CD4-positive, alpha-beta T cell treated with Interleukin-2 at 100 ng/mL for 4 hours (primary cell): ENCODE measurements at regions not wholly inside any gene's neighbourhood (a gene's known extent, or its start where the extent isn't known, plus 50 kb on each side); places are given as distances from the start of the nearest gene placed in this dataset.
"Not testable (repeated sequence)": the region's sequence is repeated elsewhere in the genome, so short reads cannot be mapped to it uniquely, and the experiment has no call there.

Source experiments
- DNase-seq: peaks from one replicate; pipeline ENCODE4 v3.0.0-alpha.2; 2020; ENCODE audit warnings: low spot score

GRCh38 chrX:10676235-10676957 lies 56.0 kb upstream of the MID1 start:
- DNase-seq: no peak

- DNase-seq: no peak
These were observed 57.1 kb upstream of the MID1 start for GRCh38 chrX:10677490-10677889.

- DNase-seq: no peak
These were observed 59.0 kb upstream of the MID1 start for GRCh38 chrX:10679387-10679786.

GRCh38 chrX:10681167-10681566 lies 60.8 kb upstream of the MID1 start:
- no peak for DNase-seq

GRCh38 chrX:10683631-10684030 lies 63.2 kb upstream of the MID1 start:
- not testable (repeated sequence) for DNase-seq

- no peak for DNase-seq
These were observed 65.7 kb upstream of the MID1 start for GRCh38 chrX:10685923-10686595.

GRCh38 chrX:10691751-10692150 lies 71.4 kb upstream of the MID1 start:
- DNase-seq: not testable (repeated sequence)

GRCh38 chrX:10697616-10698317 lies 77.4 kb upstream of the MID1 start:
- DNase-seq: no peak

GRCh38 chrX:10698318-10698640 lies 77.9 kb upstream of the MID1 start:
- DNase-seq: no peak

- DNase-seq: no peak
These were observed 81.6 kb upstream of the MID1 start for GRCh38 chrX:10702031-10702430.

GRCh38 chrX:10706342-10706741 lies 86.0 kb upstream of the MID1 start:
- not testable (repeated sequence) for DNase-seq

- DNase-seq: no peak
These were observed 87.4 kb upstream of the MID1 start for GRCh38 chrX:10707773-10708172.

GRCh38 chrX:10709276-10709675 lies 88.9 kb upstream of the MID1 start:
- no peak for DNase-seq

GRCh38 chrX:10714531-10714930 lies 94.1 kb upstream of the MID1 start:
- no peak for DNase-seq

GRCh38 chrX:10722851-10723250 lies 102.5 kb upstream of the MID1 start:
- peak; percentile 22 for DNase-seq

- no peak for DNase-seq
These were observed 104.7 kb upstream of the MID1 start for GRCh38 chrX:10725071-10725470.

- no peak for DNase-seq
These were observed 106.3 kb upstream of the MID1 start for GRCh38 chrX:10726647-10727046.

- no peak for DNase-seq
These were observed 108.5 kb upstream of the MID1 start for GRCh38 chrX:10728806-10729389.

GRCh38 chrX:10739426-10739825 lies 119.0 kb upstream of the MID1 start:
- DNase-seq: no peak

- DNase-seq: no peak
These were observed 120.6 kb upstream of the MID1 start for GRCh38 chrX:10741003-10741402.

GRCh38 chrX:10741550-10741949 lies 121.2 kb upstream of the MID1 start:
- DNase-seq: no peak

GRCh38 chrX:10743476-10743875 lies 123.1 kb upstream of the MID1 start:
- no peak for DNase-seq

GRCh38 chrX:10744007-10744406 lies 123.6 kb upstream of the MID1 start:
- no peak for DNase-seq
